GM23338 (cell line): ENCODE measurements at regions not wholly inside any gene's neighbourhood (a gene's known extent, or its start where the extent isn't known, plus 50 kb on each side); places are given as distances from the start of the nearest gene placed in this dataset.

Source experiments
- ATAC-seq: fragments of 200-7000 bp; cut with Tn5 transposase; 3 replicates; pipeline ENCODE4 v1.9.1; 2020
- DNase-seq: peaks from one replicate; pipeline ENCODE4 v3.0.0-alpha.2; 2015; ENCODE audit warnings: low spot score
- H2AFZ ChIP-seq: fragments of 200-600 bp; sonication (generic); 2 replicates; pipeline ENCODE4 v1.8.0; 2016; ENCODE audit warnings: antibody characterized with exemption, mild to moderate bottlenecking, moderate library complexity
- H3F3A ChIP-seq: fragments of 200-600 bp; sonication (generic); replicated peaks from 2 replicates; pipeline ENCODE4 v1.8.0; 2017; ENCODE audit warnings: antibody characterized with exemption, mixed run types, low read depth
- H3K27ac ChIP-seq: fragments of 200-600 bp; sonication (generic); 2 replicates; pipeline ENCODE4 v1.6.1; 2016; ENCODE audit warnings: low read depth
- H3K27me3 ChIP-seq: fragments of 200-600 bp; sonication (generic); 2 replicates; pipeline ENCODE4 v1.8.0; 2016; ENCODE audit warnings: mild to moderate bottlenecking, mixed run types, moderate library complexity; ENCODE audit not compliant: insufficient read depth
- H3K36me3 ChIP-seq: fragments of 200-600 bp; sonication (generic); 2 replicates; pipeline ENCODE4 v1.8.0; 2016; ENCODE audit warnings: mild to moderate bottlenecking; ENCODE audit not compliant: insufficient read depth
- H3K4me1 ChIP-seq: fragments of 200-600 bp; sonication (generic); 2 replicates; pipeline ENCODE4 v1.8.0; 2016; ENCODE audit warnings: mild to moderate bottlenecking, moderate library complexity; ENCODE audit not compliant: insufficient read depth
- H3K4me2 ChIP-seq: fragments of 200-600 bp; sonication (generic); 2 replicates; pipeline ENCODE4 v1.7.1; 2017; ENCODE audit warnings: mixed run types
- H3K4me3 ChIP-seq: fragments of 200-600 bp; sonication (generic); 2 replicates; pipeline ENCODE4 v1.6.1; 2016; ENCODE audit warnings: mixed run types
- H3K79me2 ChIP-seq: fragments of 200-600 bp; sonication (generic); replicated peaks from 2 replicates; pipeline ENCODE4 v1.8.0; 2017; ENCODE audit warnings: mild to moderate bottlenecking; ENCODE audit not compliant: insufficient read depth
- H3K9me2 ChIP-seq: fragments of 200-600 bp; sonication (generic); 2 replicates; pipeline ENCODE4 v1.8.0; 2017; ENCODE audit not compliant: insufficient read depth
- H4K20me1 ChIP-seq: fragments of 200-600 bp; sonication (generic); replicated peaks from 2 replicates; pipeline ENCODE4 v1.8.0; 2017; ENCODE audit warnings: mild to moderate bottlenecking; ENCODE audit not compliant: insufficient read depth
- H3K27ac Mint-ChIP-seq: 2 replicates; pipeline ENCODE4 v1.8.0; 2020; ENCODE audit warnings: inconsistent platforms, mild to moderate bottlenecking, moderate library complexity, mixed read lengths
- H3K27me3 Mint-ChIP-seq: 3 replicates; pipeline ENCODE4 v1.8.0; 2022; ENCODE audit warnings: low read depth, mild to moderate bottlenecking, moderate library complexity, mixed read lengths, inconsistent platforms; ENCODE audit not compliant: insufficient read depth, poor library complexity
- H3K36me3 Mint-ChIP-seq: 3 replicates; pipeline ENCODE4 v1.8.0; 2021; ENCODE audit warnings: low read depth, mild to moderate bottlenecking, inconsistent platforms, moderate library complexity, mixed read lengths
- H3K4me1 Mint-ChIP-seq: 3 replicates; pipeline ENCODE4 v1.8.0; 2020; ENCODE audit warnings: mild to moderate bottlenecking, inconsistent platforms, mixed read lengths
- H3K4me3 Mint-ChIP-seq: 3 replicates; pipeline ENCODE4 v1.8.0; 2021; ENCODE audit warnings: moderate library complexity, mild to moderate bottlenecking, inconsistent platforms, mixed read lengths
- H3K9me3 Mint-ChIP-seq: 3 replicates; pipeline ENCODE4 v1.8.0; 2020; ENCODE audit warnings: moderate library complexity, mild to moderate bottlenecking, inconsistent platforms, mixed read lengths
- CREB1 ChIP-seq: fragments of 250-450 bp; sonication (Bioruptor Pico); IDR thresholded peaks from 2 replicates; pipeline ENCODE4 v1.5.0; 2020; ENCODE audit warnings: low read depth, mild to moderate bottlenecking, moderate library complexity
- CTCF ChIP-seq, 2 experiments: fragments of 200-600 bp in 1 of 2; sonication (generic) in 1 of 2; conservative IDR thresholded peaks; 2 replicates each; pipeline versions ENCODE4 v1.5.1 to v1.6.1; 2016 to 2017; ENCODE audit warnings: antibody characterized with exemption in 2 of 2, low read depth in 2 of 2, mild to moderate bottlenecking in 2 of 2, moderate library complexity in 1 of 2
- EZH2 ChIP-seq: fragments of 200-600 bp; sonication (generic); IDR thresholded peaks from one replicate; pipeline ENCODE4 v1.8.0; 2017; ENCODE audit warnings: antibody characterized with exemption, mild to moderate bottlenecking, low read depth; ENCODE audit not compliant: unreplicated experiment
- EZH2phosphoT487 ChIP-seq: fragments of 200-600 bp; sonication (generic); IDR thresholded peaks from one replicate; pipeline ENCODE4 v1.8.1; 2018; ENCODE audit warnings: antibody characterized with exemption; ENCODE audit not compliant: unreplicated experiment
- JUNB ChIP-seq: IDR thresholded peaks from one replicate; pipeline ENCODE4 v1.6.1; 2016; ENCODE audit warnings: antibody characterized with exemption; ENCODE audit not compliant: unreplicated experiment
- NANOG ChIP-seq: IDR thresholded peaks from 2 replicates; pipeline ENCODE4 v1.6.1; 2016; ENCODE audit warnings: antibody characterized with exemption, borderline replicate concordance
- POLR2AphosphoS5 ChIP-seq: IDR thresholded peaks from 2 replicates; pipeline ENCODE4 v1.6.1; 2016; ENCODE audit warnings: antibody characterized with exemption, low read depth
- REST ChIP-seq: IDR thresholded peaks from one replicate; pipeline ENCODE4 v1.6.1; 2018; ENCODE audit warnings: antibody characterized with exemption; ENCODE audit not compliant: unreplicated experiment
- STAT1 ChIP-seq: IDR thresholded peaks from one replicate; pipeline ENCODE4 v1.6.1; 2016; ENCODE audit warnings: antibody characterized with exemption; ENCODE audit not compliant: unreplicated experiment
- ZNF331 ChIP-seq: fragments of 250-450 bp; sonication (Bioruptor Pico); IDR thresholded peaks from 2 replicates; pipeline ENCODE4 v1.5.0; 2020; ENCODE audit warnings: low read depth, mild to moderate bottlenecking, moderate library complexity

GRCh38 chr10:44056206-44056605 is 328.7 kb downstream of the CXCL12 start (continued):
- TF ChIP-seq EZH2phosphoT487 (no peak), POLR2AphosphoS5 (no peak), STAT1 (no peak), EZH2 (no peak), ZNF331 (no peak), CREB1 (no peak), REST (no peak)

- Histone ChIP-seq H3K27ac (no peak overlapping the region), H3K79me2 (no peaks in the 10 kb centered on the region), H3K4me1 (no peaks in the 10 kb centered on the region), H3K4me2 (no peak overlapping the region), H2AFZ (no peak overlapping the region), H3K27me3 (no peaks in the 10 kb centered on the region), H3F3A (no peaks in the 10 kb centered on the region), H4K20me1 (no peaks in the 10 kb centered on the region), H3K36me3 (no peaks in the 10 kb centered on the region), H3K9me2 (0 out of 2 replicates have a peak, but pooled peaks cover 8% of the 10 kb centered on the region), H3K4me3 (no peak overlapping the region)
- no peaks in the 10 kb centered on the region for H3K9me3 Mint-ChIP-seq
- peaks cover 2% of the 10 kb centered on the region for H3K27me3 Mint-ChIP-seq
- ATAC-seq (no peak), DNase-seq (no peak)
- TF ChIP-seq NANOG (no peak), JUNB (no peak), POLR2AphosphoS5 (no peak), CTCF (conservative IDR thresholded peaks at IDR 0.05; ENCODE audit: low read depth in 2 of 2) (no peak)
- no peak overlapping the region for H3K4me3 Mint-ChIP-seq
- H3K4me1 Mint-ChIP-seq: no peaks in the 10 kb centered on the region; the same call in 2 of the 3 replicates
- no peaks in the 10 kb centered on the region for H3K36me3 Mint-ChIP-seq
- H3K27ac Mint-ChIP-seq: no peak overlapping the region
These were observed 330.9 kb downstream of the CXCL12 start for GRCh38 chr10:44054046-44054445.

- no peaks in the 10 kb centered on the region for H3K9me3 Mint-ChIP-seq
- H2AFZ ChIP-seq: no peak overlapping the region
- TF ChIP-seq CREB1 (no peak), EZH2phosphoT487 (no peak), JUNB (no peak)
These were observed 331.5 kb downstream of the CXCL12 start for GRCh38 chr10:44053391-44053790.

More at GRCh38 chr10:44053391-44053790, 331.5 kb downstream of the CXCL12 start:
- H3K27me3 Mint-ChIP-seq: peaks cover 2% of the 10 kb centered on the region
- DNase-seq (no peak), ATAC-seq (no peak)
- H3K27ac Mint-ChIP-seq: no peak overlapping the region
- H3K36me3 ChIP-seq: no peaks in the 10 kb centered on the region
- no peak overlapping the region for H3K4me3 ChIP-seq
- 0 out of 2 replicates have a peak, but pooled peaks cover 4% of the 10 kb centered on the region for H3K9me2 ChIP-seq
- no peaks in the 10 kb centered on the region for H4K20me1 ChIP-seq
- H3K4me1 Mint-ChIP-seq: no peaks in the 10 kb centered on the region; the same call in 2 of the 3 replicates
- H3K27me3 ChIP-seq: no peaks in the 10 kb centered on the region
- H3K36me3 Mint-ChIP-seq: no peaks in the 10 kb centered on the region
- H3K4me3 Mint-ChIP-seq: no peak overlapping the region
- H3K4me1 ChIP-seq: no peaks in the 10 kb centered on the region
- H3K79me2 ChIP-seq: no peaks in the 10 kb centered on the region
- no peaks in the 10 kb centered on the region for H3F3A ChIP-seq
- H3K27ac ChIP-seq: no peak overlapping the region
- H3K4me2 ChIP-seq: no peak overlapping the region
